OCI-LY3 (cell line): ENCODE measurements at regions not wholly inside any gene's neighbourhood (a gene's known extent, or its start where the extent isn't known, plus 50 kb on each side); places are given as distances from the start of the nearest gene placed in this dataset.

Source experiments
- H2AFZ ChIP-seq: fragments of 200-600, 300-600 bp; shearing (Covaris generic); 2 replicates; pipeline ENCODE4 v1.6.0; 2014; ENCODE audit warnings: antibody characterized with exemption, low read depth, low read length
- H3K27ac ChIP-seq: fragments of 200-600, 300-600 bp; sonication (generic); 2 replicates; pipeline ENCODE4 v1.5.1; 2014; ENCODE audit warnings: mild to moderate bottlenecking, low read length, moderate library complexity, mixed read lengths
- H3K27me3 ChIP-seq: fragments of 200-600, 300-600 bp; sonication (generic); 2 replicates; pipeline ENCODE4 v1.6.1; 2014; ENCODE audit warnings: low read depth, low read length, mixed read lengths
- H3K36me3 ChIP-seq: fragments of 200-600, 300-600 bp; sonication (generic); replicated peaks from 2 replicates; pipeline ENCODE3; 2014; ENCODE audit warnings: low read depth, low read length, mixed read lengths
- H3K4me1 ChIP-seq: fragments of 300-600, 200-600 bp; sonication (generic); 2 replicates; pipeline ENCODE4 v1.6.1; 2014; ENCODE audit warnings: low read length, mixed read lengths
- H3K4me2 ChIP-seq: fragments of 200-600, 300-600 bp; sonication (generic); 2 replicates; pipeline ENCODE4 v1.6.1; 2014; ENCODE audit warnings: low read length, mixed read lengths
- H3K4me3 ChIP-seq: fragments of 300-600, 200-600 bp; sonication (generic); 2 replicates; pipeline ENCODE4 v1.5.1; 2014; ENCODE audit warnings: antibody characterized with exemption, mild to moderate bottlenecking, low read length, moderate library complexity
- H3K79me2 ChIP-seq: fragments of 300-600, 200-600 bp; shearing (Covaris generic); 2 replicates; pipeline ENCODE4 v1.6.1; 2014; ENCODE audit warnings: mild to moderate bottlenecking, low read length, mixed read lengths
- H3K9ac ChIP-seq: fragments of 300-600, 200-600 bp; shearing (Covaris generic); 2 replicates; pipeline ENCODE4 v1.6.0; 2014; ENCODE audit warnings: mild to moderate bottlenecking, low read length, moderate library complexity
- H3K9me3 ChIP-seq: fragments of 200-600, 300-600 bp; shearing (Covaris generic); 2 replicates; pipeline ENCODE4 v1.6.1; 2014; ENCODE audit warnings: low read length, mixed read lengths; ENCODE audit not compliant: insufficient read depth
- H4K20me1 ChIP-seq: fragments of 200-600, 300-600 bp; sonication (generic); 2 replicates; pipeline ENCODE4 v1.6.1; 2016; ENCODE audit warnings: low read length, mixed read lengths; ENCODE audit not compliant: insufficient read depth
- CTCF ChIP-seq: fragments of 200-600, 300-600 bp; sonication (generic); IDR thresholded peaks from 2 replicates; pipeline ENCODE4 v1.5.1; 2014; ENCODE audit warnings: antibody characterized with exemption, low read length, low read depth
- EZH2phosphoT487 ChIP-seq: fragments of 200-600 bp; shearing (Covaris generic); IDR thresholded peaks from 2 replicates; pipeline ENCODE4 v1.6.1; 2018; ENCODE audit warnings: antibody characterized with exemption, mixed run types, low read depth

GRCh38 chr4:180538384-180539057 is 1704.7 kb upstream of the TENM3 start:
- Histone ChIP-seq H2AFZ (no peak overlapping the region), H3K27ac (no peak overlapping the region), H3K36me3 (no peaks in the 10 kb centered on the region), H3K4me3 (peak overlapping the region; percentile 55), H4K20me1 (no peaks in the 10 kb centered on the region), H3K79me2 (no peaks in the 10 kb centered on the region), H3K27me3 (peaks cover 5% of the 10 kb centered on the region; the same call in 1 of the 2 replicates), H3K4me1 (peaks cover 32% of the 10 kb centered on the region), H3K9me3 (no peaks in the 10 kb centered on the region), H3K9ac (peak overlapping the region; percentile 5; the same call in 1 of the 2 replicates), H3K4me2 (peak overlapping the region; percentile 72)
- no peak for TF ChIP-seq CTCF
- no peak for TF ChIP-seq EZH2phosphoT487

DNA sequence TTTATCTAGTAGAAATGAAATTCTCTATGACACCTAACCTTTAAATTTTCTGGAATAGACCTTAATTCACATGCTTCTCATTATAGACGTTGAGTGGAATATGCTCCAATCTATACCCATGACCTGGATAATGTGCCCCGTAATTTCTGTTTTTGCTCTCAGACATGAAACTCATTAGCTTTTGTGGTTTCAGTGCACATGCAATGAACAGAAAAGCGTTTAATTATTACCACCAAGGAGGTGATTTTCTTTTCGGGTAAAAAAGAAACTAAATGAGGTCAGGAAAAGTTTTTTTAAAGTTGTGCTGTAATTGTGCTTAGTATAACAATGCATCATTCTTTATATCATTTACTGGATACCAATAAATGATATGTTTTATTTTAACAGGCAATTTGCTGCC is 1703.9 kb upstream of the TENM3 start:
- Histone ChIP-seq H3K27me3 (peaks cover 5% of the 10 kb centered on the region; the same call in 1 of the 2 replicates), H3K79me2 (no peaks in the 10 kb centered on the region), H3K36me3 (no peaks in the 10 kb centered on the region), H2AFZ (no peak overlapping the region), H3K9me3 (no peaks in the 10 kb centered on the region), H3K27ac (no peak overlapping the region), H3K9ac (peak overlapping the region; percentile 5; the same call in 1 of the 2 replicates), H3K4me2 (peak overlapping the region; percentile 72), H4K20me1 (no peaks in the 10 kb centered on the region), H3K4me3 (peak overlapping the region; percentile 55), H3K4me1 (peaks cover 32% of the 10 kb centered on the region)
- TF ChIP-seq CTCF (no peak), EZH2phosphoT487 (no peak)

- Histone ChIP-seq H3K27ac (no peak overlapping the region), H3K9me3 (no peaks in the 10 kb centered on the region), H2AFZ (no peak overlapping the region), H3K79me2 (no peaks in the 10 kb centered on the region), H3K4me1 (peaks cover 32% of the 10 kb centered on the region), H3K27me3 (peaks cover 5% of the 10 kb centered on the region; the same call in 1 of the 2 replicates), H3K4me2 (no peak overlapping the region), H3K36me3 (no peaks in the 10 kb centered on the region), H3K4me3 (no peak overlapping the region), H3K9ac (no peak overlapping the region), H4K20me1 (no peaks in the 10 kb centered on the region)
- no peak for TF ChIP-seq EZH2phosphoT487
- no peak for TF ChIP-seq CTCF
Observed at GRCh38 chr4:180541678-180542077, 1701.5 kb upstream of the TENM3 start.

GRCh38 chr4:180542445-180543100 is 1700.6 kb upstream of the TENM3 start:
- Histone ChIP-seq H3K4me1 (peaks cover 32% of the 10 kb centered on the region), H4K20me1 (no peaks in the 10 kb centered on the region), H3K79me2 (no peaks in the 10 kb centered on the region), H2AFZ (no peak overlapping the region), H3K36me3 (no peaks in the 10 kb centered on the region), H3K27me3 (peaks cover 5% of the 10 kb centered on the region; the same call in 1 of the 2 replicates), H3K9me3 (no peaks in the 10 kb centered on the region), H3K4me2 (no peak overlapping the region), H3K4me3 (no peak overlapping the region), H3K27ac (no peak overlapping the region), H3K9ac (no peak overlapping the region)
- TF ChIP-seq CTCF (no peak), EZH2phosphoT487 (no peak)
